ENCODE measurements at regions not wholly inside any gene's neighbourhood (a gene's known extent, or its start where the extent isn't known, plus 50 kb on each side); places are given as distances from the start of the nearest gene placed in this dataset.

DNA sequence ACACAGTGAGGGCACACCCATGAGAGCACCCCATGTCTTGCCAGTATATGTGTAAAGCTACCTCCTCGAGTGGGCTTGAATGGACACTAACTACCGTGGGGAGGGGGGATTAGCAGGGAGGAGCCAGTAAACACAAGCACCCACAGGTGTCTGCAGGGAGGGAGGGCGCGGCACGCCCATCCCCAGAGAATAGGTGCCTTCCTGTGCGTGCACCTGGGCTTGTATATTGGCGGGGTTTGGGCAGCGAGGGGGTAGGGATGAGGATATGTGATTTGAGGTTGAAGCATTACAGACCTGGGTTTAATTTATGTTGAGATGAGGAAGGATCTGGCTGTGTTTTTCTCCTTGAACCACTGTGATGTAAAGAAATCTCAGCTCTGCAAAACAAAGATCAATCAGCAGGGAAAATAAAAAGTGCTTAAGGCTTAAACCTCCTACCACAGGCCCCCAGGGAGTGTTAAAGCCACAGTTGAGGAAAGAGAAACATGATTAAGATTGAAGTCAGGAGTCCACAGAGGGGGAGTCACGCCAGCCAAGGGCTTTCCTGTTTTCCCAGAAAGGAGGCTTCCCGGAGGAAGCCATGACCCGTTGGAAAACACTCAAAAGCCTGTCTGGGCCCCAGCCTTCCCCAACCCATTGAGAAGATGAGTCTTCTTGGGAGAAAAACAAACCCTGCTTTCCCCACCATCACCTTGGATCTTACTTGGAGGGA, 80.0 kb downstream of the CAMK2N1 start:
- peak overlapping the region in 9 of 11 experiments; percentile 7 to 61 (median 54); a peak in 15 of 22 replicates for H3K4me2 ChIP-seq
- H3K27ac ChIP-seq: no peak overlapping the region
- no peaks in the 10 kb centered on the region for H3K36me3 ChIP-seq
- H3K4me3 ChIP-seq: no peak overlapping the region
- peaks cover 0 to 18% (median 12%) of the 10 kb centered on the region in 10 experiments; a peak in 17 of 20 replicates for H3K4me1 ChIP-seq
- no peaks in the 10 kb centered on the region for H3K27me3 ChIP-seq
- no peaks in the 10 kb centered on the region for H3K9me3 ChIP-seq (replicated peaks in 1 of 11)
- H3K9ac ChIP-seq: no peak overlapping the region
- TF ChIP-seq Cebpa-rat (IDR thresholded peaks at IDR 0.05): no peak
- peaks cover 0 to 6% (median 0%) of the 10 kb centered on the region in 11 experiments; a peak in 3 of 22 replicates for H4K20me1 ChIP-seq

DNA sequence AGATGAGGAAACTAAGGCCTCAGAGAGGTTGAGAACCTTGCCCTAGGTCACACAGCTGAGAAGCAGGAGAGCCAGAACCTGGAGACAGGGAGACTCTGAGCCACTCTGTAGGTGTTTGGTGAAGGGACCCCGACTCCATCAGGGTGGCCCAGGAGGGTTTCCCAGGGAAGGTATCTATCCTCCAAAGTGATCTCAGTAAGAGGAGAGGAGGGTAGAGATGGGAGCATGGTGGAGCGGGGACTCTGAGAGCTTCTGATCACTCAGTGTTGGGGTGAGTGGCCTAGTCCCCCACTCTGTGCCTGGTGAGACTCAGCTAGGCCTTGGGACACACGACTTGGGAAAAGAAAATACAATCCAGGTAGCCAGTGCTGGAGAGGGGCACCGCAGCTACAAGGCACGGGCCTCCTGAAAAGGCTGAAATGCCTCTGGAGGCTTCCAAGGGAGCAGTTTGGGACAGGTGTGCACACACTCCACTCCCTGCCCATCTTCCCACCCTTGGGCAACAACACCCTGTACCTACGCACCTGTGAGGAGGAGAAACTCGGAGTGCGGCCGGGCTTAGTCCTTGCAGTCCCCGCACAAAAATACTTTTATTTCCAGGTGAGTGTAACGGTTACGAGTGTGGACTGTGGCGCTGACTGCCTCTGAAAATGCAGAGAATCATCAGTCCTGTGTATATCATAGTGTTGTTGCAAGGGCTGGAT, 80.8 kb downstream of the CAMK2N1 start:
- Histone ChIP-seq H3K27ac (no peak overlapping the region), H3K4me1 (peaks cover 0 to 18% (median 11%) of the 10 kb centered on the region in 10 experiments; a peak in 16 of 20 replicates), H3K27me3 (no peaks in the 10 kb centered on the region), H3K4me3 (no peak overlapping the region), H3K36me3 (no peaks in the 10 kb centered on the region), H3K4me2 (peak overlapping the region in 8 of 11 experiments; percentile 7 to 61 (median 56); a peak in 10 of 22 replicates), H4K20me1 (peaks cover 0 to 6% (median 0%) of the 10 kb centered on the region in 11 experiments; a peak in 3 of 22 replicates), H3K9me3 (replicated peaks in 1 of 11) (no peaks in the 10 kb centered on the region), H3K9ac (no peak overlapping the region)
- no peak for TF ChIP-seq Cebpa-rat (IDR thresholded peaks at IDR 0.05)
